NK-92 (cell line): ENCODE measurements at regions not wholly inside any gene's neighbourhood (a gene's known extent, or its start where the extent isn't known, plus 50 kb on each side); places are given as distances from the start of the nearest gene placed in this dataset.
"Not testable (repeated sequence)": the region's sequence is repeated elsewhere in the genome, so short reads cannot be mapped to it uniquely, and the experiment has no call there.

ENCODE experiments used
- DNase-seq: peaks from one replicate; lab custom pipeline; 2025; ENCODE audit not compliant: unreplicated experiment; lab: John Stamatoyannopoulos, UW

DNA sequence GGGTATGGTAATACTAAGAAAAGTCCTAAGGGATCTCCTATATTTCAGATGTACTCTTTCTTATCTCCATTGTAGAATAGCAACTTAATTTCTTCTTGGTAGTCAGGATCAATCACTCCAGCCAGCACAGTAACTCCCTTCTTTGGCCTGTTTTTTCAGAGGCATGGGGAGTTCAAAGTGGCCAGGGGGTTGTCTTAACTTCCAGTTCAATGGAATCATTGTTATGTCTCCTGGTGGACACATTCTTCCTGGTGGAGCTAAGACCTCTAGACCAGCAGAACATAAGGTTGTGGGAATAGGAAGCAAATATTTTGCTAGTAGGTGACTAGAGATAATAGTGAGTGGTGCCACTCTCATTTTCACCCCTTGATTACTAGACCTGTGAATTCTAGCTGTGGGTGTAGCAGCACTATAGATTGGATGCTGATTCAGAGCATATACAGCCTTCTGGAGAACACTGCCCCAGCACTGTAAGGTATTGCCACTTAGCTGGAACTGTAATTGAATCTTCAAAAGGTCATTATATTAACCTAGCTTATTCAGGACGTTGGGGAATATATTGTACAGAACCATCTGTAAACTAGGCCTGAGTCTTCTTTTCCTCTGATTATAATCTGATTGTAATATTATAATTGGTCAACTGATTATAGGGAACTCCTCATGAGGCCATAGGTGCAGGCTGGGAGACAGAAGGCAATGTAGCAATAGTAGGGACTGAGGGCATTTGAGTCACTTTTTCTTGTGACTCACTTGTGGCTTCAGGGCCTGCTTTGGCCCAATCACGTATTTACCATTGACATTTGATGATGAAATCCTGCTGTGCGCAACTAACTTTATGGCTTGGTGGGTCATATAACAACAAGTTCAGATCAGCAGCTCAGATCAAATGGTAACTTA, 60.2 kb upstream of the ATP2B1 start:
- DNase-seq, result no peak

DNA sequence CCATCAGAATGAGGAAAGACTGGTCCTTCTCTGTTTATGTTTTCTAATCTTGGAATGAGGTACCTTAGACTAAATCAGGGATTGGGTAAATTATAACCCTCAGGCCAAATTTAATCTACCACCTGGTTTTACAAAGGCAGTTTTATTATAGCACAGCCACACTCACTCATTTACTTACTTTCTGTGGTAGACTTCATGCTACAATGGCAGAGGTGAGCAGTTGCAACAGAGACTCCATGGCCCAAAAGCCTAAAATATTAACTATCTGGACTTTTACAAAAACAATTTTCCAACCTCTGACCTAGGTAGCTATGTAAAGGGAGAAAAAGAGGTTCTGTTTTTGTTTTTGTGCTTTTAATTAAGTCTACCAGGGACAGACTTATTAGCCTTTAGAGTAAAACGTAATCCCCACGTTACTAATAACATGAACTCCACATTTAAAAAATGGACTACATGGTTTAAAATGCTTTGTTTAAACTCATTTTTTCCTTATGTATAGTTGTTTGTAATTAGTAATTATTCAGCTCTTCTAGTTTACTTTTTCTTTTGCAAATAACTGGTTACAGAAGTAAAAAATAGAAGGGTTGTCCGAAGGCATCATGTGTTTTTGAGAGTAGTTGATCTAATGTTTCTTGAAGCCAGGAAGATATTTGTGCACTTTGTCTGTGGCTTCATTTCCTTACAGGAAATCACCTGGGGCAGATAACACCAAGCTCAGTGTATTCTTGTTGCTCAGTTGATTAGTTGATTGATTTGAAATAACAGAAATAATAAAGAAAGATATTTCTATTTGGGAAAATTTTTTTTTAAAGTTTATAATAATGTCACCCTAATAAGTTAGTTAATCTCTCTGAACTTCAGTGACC, 57.6 kb upstream of the ATP2B1 start:
- no peak for DNase-seq

DNA sequence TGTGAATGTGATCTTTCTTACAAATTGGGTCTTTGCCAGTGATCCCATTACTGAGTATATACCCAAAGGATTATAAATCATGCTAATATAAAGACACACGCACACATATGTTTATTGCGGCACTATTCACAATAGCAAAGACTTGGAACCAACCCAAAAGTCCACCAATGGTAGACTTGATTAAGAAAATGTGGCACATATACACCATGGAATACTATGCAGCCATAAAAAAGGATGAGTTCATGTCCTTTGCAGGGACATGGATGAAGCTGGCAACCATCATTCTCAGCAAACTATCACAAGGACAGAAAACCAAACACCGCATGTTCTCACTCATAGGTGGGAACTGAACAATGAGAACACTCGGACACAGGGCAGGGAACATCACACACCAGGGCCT, 55.5 kb upstream of the ATP2B1 start:
- not testable (repeated sequence) for DNase-seq

DNA sequence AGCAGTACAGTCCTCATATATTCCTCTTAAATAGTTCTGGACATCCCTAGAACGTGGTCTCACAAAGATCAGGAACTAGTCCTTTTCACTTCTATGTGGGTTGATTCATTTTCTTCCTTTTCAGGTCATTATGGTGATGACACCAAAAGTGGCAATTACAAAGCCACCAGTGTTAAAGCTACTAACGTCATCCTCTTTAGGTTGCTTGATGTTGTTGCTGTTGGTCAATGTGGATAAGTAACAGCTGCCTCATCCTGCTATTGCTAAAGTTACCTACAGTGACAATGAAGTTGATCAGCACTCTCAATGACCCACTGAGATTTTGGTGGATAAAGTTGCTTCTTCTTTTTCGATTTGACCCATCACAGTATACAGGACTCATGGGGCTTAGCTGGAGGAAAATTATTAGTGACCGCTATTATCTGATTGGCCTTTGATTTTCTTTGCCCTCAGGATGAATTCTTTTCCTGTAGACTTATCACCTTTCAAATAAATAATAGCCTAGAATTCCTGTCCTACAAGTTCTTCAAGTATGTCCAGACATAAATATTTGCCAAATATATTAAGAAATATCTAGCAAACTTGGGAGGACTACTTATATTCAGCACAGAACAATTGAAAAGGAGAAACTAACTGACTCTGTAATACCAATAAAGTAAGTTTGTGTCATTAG, 54.0 kb upstream of the ATP2B1 start:
- DNase-seq, result no peak

DNA sequence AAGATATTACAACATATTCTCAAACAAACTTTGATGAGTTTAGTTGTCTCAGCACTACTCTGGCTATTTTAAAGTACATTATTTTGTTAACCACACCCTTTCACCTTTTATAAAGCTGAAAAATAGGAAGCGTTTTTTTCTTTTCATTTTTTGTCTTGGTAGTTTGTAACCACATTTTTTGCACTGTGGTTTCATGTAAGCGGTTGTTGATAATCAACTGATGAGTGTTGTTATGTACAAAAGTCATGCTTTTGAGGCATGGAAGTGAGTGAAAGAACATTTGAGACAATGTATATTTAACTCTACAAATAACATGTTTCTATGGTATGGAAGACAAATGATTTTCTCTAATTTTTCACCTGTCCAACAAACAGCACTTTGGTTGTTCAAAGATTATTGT, 52.1 kb upstream of the ATP2B1 start:
- no peak for DNase-seq
